ENCODE measurements at regions not wholly inside any gene's neighbourhood (a gene's known extent, or its start where the extent isn't known, plus 50 kb on each side); places are given as distances from the start of the nearest gene placed in this dataset.
A peak's percentile ranks its signal among the peaks of the same experiment; 100 is the strongest.

- no peak for DNase-seq
Observed at GRCh38 chr11:70804139-70804837, 406.0 kb downstream of the CTTN start.

- DNase-seq, result no peak
Observed at GRCh38 chr11:70805243-70805642, 406.9 kb downstream of the CTTN start.

- no peak for DNase-seq
Observed at GRCh38 chr11:70805971-70806370, 407.6 kb downstream of the CTTN start.

DNA sequence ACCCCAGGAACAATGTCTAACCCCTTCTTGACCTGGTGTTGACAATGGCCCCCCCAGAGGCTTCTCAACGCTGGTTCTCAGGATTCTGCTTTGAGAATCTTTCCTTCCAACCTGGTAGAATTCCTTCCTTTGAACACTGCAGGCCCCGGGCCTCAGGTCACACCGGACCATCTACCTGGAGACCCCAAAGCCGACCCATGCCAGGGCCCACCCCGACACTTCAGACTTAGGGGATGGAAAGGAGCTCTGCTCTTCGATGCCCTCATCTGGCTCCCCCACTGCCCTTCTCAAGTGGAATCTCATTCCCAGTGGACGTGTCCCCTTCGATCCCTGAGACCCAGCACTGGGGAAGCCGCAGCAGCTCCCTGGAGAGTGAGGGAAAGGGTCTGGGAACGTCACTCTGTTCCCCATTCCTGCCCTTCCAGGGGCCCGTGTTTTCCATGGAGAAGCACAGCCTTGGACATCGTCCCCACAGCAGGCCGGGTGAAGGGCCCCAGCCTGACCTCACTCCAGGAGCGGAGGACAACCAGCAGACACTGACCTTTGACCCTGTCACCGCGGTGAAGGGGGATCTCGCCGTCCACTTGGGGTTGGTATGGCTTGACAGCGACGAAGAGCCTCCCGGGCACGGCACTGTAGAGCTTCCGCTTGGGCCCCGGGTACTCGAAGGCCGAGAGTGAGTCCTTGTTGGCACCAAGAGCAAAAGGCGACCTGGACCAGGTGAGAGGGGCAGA, 408.3 kb downstream of the CTTN start:
- no peak for DNase-seq

- DNase-seq, result no peak
Observed at GRCh38 chr11:70807195-70807543, 408.8 kb downstream of the CTTN start.

- DNase-seq, result no peak
Observed at GRCh38 chr11:70808686-70809375, 410.5 kb downstream of the CTTN start.

DNA sequence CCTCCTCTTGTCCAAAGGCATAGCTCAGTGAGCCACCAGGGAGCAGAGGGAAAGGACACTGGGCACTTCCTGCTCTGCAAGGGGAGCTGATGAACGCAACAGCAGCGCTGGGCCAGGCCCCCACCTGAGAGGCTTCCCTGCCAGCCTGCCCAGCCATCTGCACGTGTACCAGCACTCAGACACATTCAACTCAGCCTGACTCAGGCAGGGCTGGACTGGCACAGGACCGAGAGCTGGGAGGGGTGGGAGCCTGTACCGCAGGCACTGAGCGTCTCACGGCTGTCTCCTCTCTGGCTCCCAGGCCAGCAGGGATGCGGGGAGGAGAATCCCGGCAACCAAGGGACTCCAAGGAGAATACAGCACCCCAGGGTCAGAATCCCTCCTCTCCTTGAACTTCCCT, 411.8 kb downstream of the CTTN start:
- DNase-seq, result no peak

GRCh38 chr11:70810681-70811080, 412.4 kb downstream of the CTTN start:
- DNase-seq, result no peak

DNA sequence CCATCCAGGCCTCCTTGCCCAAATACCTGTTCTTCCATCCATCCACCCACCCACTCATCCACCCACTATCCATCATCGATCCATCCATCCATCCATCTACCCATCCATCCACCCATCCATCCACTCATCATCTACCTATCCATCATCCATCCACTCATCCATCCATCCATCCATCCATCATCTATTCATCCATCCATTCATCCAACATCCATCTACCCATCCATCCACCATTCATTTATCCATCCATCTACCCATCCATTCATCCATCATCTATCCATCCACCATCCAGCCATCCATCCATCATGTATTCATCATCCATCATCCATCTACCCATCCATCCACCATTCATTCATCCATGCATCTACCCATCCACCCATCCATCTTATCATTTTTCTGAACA, 413.2 kb downstream of the CTTN start:
- DNase-seq, result no peak

GRCh38 chr11:70811915-70812314, 413.6 kb downstream of the CTTN start:
- no peak for DNase-seq

- DNase-seq, result no peak
Observed at GRCh38 chr11:70812472-70812871, 414.1 kb downstream of the CTTN start.

- DNase-seq, result no peak
Observed at GRCh38 chr11:70813651-70814050, 415.3 kb downstream of the CTTN start.

DNA sequence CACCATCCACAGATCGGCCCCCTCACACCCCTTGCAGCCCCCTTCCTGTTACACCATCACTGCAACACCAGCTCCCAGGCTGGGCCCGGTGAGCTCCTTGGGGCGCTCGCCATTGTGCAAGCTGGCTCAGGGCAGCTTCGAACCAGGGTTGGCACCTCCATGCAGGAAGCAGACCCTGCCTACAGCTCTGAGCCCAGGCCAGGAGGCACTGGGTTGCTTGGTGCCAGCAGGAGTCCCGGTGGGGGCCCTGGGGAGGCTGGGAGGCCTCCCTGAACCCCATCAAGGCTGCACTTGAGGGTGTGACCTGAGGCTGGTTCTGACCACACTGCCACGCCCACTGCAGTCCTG, 417.1 kb downstream of the CTTN start:
- no peak for DNase-seq

- DNase-seq, result no peak
Observed at GRCh38 chr11:70816156-70816678, 417.9 kb downstream of the CTTN start.

DNA sequence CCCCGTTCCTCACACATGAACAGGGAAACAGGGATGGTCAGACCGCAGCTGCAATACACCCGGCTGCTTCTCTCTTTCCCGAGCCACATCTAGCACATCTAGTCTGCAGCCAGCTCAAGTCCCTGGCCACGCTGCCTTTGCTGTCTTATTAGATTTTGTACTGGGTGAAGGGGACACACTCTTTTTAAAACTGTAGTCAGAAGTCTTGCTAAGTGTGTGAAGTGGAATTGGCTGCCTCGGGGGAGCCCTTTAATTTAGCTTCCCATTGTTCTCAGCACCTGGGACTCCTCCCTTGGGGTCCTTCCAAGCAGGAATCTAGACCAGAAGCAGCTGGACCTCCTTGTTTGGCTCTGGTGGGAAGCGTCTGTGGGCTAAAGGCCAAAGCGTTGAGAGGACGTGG, 420.0 kb downstream of the CTTN start:
- DNase-seq, result no peak

- DNase-seq, result no peak
Observed at GRCh38 chr11:70819022-70819421, 420.7 kb downstream of the CTTN start.

DNA sequence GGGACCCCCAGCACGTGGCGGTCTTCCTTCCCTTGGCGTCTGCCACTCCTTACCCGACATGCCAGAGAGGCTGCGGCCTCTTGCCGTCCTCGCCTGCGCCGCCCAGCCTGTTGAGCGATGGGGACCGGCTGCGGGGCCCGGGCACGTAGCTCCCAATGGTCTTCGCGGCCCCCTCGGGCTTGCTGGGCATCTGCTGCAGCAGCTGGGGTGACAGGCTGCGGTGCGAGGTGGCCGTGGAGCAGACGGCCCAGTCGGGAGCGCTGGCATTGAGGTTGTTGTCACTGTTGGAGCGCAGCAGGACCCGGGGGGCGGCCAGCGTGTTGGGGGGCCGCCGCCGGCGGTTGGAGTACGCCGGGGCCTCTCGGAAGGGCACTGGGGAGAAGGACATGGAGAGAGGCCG, 422.0 kb downstream of the CTTN start:
- no peak for DNase-seq

DNA sequence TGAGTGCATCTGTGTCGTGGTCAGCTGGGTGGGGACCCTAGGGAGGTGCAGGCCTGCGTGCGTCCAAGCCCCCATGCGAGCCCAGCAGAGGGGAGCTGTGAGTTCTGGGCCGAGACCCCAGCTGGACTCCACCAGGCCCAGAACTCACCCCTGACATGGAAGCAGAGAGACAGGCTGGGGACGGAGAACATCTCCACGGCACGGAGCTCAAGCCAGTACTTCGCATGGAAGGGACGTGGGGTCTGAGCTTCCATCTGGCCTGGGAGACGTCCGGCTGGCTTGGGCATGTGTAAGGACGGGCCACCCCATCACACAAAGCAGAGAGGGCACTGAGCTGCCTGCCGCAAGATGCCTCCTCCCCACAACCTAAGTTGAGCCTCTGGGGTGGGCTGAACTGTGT, 422.4 kb downstream of the CTTN start:
- no peak for DNase-seq

DNA sequence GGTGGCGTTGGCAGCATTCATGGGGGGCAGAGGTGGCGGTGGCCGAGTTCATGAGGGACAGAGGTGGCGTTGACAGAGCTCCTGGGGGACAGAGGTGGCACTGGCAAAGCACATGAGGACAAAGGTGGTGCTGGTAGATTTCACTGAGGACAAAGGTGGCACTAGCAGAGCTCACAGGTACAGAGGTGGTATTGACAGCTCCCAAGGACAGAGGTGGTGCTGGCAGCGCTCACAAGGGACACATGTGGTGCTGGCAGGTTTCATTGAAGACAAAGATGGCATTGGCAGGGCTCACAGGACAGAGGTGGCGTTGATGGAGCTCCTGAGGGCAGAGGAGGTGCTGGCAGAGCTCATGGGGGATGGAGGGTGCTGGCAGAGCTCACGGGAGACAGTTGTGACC, 425.4 kb downstream of the CTTN start:
- no peak for DNase-seq

DNA sequence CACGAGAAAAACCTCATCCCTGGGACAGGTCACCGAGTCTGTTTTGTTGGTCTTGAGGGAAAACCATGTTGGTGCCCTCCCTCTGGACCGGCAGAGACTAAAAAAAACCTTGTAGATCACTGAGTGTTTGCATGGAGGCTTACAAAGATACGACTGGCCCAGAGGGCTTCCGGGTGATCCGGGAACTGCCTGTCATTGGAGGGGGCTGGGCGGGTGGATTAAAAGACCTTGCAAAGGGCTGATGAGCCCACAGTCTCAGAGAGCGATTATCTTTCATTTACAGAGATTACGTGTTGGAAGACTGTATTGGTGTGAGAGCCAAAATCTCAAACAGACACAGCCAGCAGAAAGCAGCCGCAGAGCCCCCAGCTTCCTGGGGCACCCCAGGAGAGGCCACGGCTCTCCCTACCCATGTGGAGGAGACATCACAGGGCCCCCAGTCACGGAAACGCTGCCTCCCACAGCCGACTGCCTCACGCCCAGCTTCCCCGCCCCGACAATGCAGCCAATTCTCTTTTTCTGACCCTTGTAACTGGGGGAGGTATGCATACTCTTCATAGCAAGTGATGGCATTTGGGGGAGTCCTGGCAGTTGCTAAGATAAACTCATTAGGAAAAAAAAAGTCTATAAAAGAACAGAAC, 426.4 kb downstream of the CTTN start:
- DNase-seq, result peak; percentile 27

- no peak for DNase-seq
Observed at GRCh38 chr11:70825893-70826540, 426.4 kb downstream of the SHANK2 start.

DNA sequence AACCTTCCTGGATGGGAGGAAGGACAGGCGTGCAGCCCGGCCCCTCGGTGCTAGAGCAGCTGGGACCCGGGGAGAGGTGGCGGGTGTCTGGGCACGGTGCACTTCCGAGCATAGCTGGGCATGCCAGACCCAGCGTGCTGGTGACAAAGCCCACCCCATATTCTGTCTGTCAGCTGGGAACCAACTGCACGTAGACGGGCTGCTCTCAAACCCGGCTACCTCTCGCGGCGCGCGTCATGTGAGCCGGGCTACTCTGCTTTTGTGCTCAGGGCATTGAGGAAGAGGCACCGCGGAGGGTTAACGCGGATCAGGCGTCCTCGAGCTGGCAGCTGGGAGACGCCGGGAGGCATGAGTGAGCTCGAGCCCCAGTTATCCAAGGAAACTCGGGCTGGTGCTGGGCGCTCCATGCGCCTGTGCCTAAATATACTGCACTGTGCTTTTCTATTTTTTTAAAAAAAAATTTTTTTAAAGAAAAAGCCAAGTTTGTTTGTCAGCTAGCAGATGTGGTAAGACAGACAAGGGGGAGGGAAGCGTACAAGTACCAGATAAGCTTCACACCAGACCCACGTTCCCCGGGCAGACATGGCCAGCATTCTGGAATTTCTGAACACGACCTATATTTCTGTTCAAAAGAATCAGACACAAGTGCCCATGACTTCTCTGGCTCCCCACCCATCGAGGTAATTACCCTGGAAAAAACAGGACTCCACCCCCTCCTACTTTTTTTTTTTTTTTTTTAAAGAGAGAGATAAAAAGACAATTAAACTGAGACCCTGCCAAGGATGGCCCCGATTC, 425.6 kb downstream of the SHANK2 start:
- peak; percentile 56 for DNase-seq
